ENCODE measurements at regions not wholly inside any gene's neighbourhood (a gene's known extent, or its start where the extent isn't known, plus 50 kb on each side); places are given as distances from the start of the nearest gene placed in this dataset.

GRCh38 chr18:40066368-40066767 lies 1888.7 kb upstream of the PIK3C3 start:
- Histone ChIP-seq H3K4me3 (ENCODE audit: low read length) (no peak overlapping the region), H3K9me3 (ENCODE audit: control insufficient read depth, low read length) (no peaks in the 10 kb centered on the region), H3K27me3 (replicated peaks; ENCODE audit: control insufficient read depth, insufficient read depth, low read length) (no peaks in the 10 kb centered on the region), H3K36me3 (ENCODE audit: control insufficient read depth, insufficient read depth, low read length, severe bottlenecking) (no peaks in the 10 kb centered on the region), H3K4me1 (ENCODE audit: control insufficient read depth, insufficient read depth, low read length) (no peaks in the 10 kb centered on the region), H3K9ac (ENCODE audit: low read length) (no peak overlapping the region)
- no peak for DNase-seq (ENCODE audit: low read depth)

DNA sequence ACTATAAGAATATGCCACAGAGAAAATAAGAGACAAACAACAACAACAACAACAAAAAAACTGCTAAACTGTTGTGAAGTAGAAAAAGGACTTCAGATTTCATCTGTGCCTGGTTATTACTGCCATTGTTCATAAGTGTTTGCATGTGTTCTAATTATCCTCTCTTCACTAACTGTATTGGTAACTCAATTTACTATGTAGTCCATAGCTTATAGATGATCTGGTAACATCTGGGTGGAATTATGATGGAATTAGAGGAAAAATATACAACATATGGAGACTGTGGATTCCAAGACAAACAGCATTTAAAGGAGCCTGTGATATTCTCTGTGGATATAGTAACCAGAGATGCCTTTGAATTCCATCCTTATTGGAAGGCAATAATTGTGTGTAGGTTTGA lies 1891.5 kb upstream of the PIK3C3 start:
- Histone ChIP-seq H3K9ac (ENCODE audit: low read length) (no peak overlapping the region), H3K4me3 (ENCODE audit: low read length) (no peak overlapping the region), H3K9me3 (ENCODE audit: control insufficient read depth, low read length) (no peaks in the 10 kb centered on the region), H3K36me3 (ENCODE audit: control insufficient read depth, insufficient read depth, low read length, severe bottlenecking) (no peaks in the 10 kb centered on the region), H3K27me3 (replicated peaks; ENCODE audit: control insufficient read depth, insufficient read depth, low read length) (peaks cover 4% of the 10 kb centered on the region), H3K4me1 (ENCODE audit: control insufficient read depth, insufficient read depth, low read length) (no peaks in the 10 kb centered on the region)
- DNase-seq (ENCODE audit: low read depth), result no peak

DNA sequence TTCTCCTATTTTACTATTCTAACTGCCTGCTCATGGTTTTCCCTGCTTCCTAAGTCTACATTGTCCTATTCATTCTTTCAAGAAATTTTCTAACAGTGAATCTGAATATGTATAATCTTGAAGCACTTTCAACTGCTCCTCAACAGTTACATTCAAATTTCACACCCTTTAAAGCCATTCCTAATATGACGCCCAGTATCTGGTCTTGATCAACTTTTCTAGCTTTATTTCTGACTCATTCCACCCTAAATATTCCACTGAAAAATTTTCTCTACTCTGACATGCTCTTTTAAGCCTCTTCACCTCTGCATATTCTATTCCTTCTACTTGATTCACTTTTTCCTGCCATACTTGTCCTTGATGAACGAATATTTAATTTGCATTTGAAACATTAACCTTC lies 1893.9 kb upstream of the PIK3C3 start:
- Histone ChIP-seq H3K4me3 (ENCODE audit: low read length) (no peak overlapping the region), H3K27me3 (replicated peaks; ENCODE audit: control insufficient read depth, insufficient read depth, low read length) (peaks cover 4% of the 10 kb centered on the region), H3K4me1 (ENCODE audit: control insufficient read depth, insufficient read depth, low read length) (peaks cover 4% of the 10 kb centered on the region), H3K9ac (ENCODE audit: low read length) (no peak overlapping the region), H3K9me3 (ENCODE audit: control insufficient read depth, low read length) (no peaks in the 10 kb centered on the region), H3K36me3 (ENCODE audit: control insufficient read depth, insufficient read depth, low read length, severe bottlenecking) (no peaks in the 10 kb centered on the region)
- DNase-seq (ENCODE audit: low read depth), result no peak

GRCh38 chr18:40060562-40060961 lies 1894.5 kb upstream of the PIK3C3 start:
- Histone ChIP-seq H3K36me3 (ENCODE audit: control insufficient read depth, insufficient read depth, low read length, severe bottlenecking) (no peaks in the 10 kb centered on the region), H3K9me3 (ENCODE audit: control insufficient read depth, low read length) (no peaks in the 10 kb centered on the region), H3K4me3 (ENCODE audit: low read length) (no peak overlapping the region), H3K4me1 (ENCODE audit: control insufficient read depth, insufficient read depth, low read length) (peaks cover 4% of the 10 kb centered on the region), H3K27me3 (replicated peaks; ENCODE audit: control insufficient read depth, insufficient read depth, low read length) (peaks cover 4% of the 10 kb centered on the region), H3K9ac (ENCODE audit: low read length) (no peak overlapping the region)
- DNase-seq (ENCODE audit: low read depth), result no peak

DNA sequence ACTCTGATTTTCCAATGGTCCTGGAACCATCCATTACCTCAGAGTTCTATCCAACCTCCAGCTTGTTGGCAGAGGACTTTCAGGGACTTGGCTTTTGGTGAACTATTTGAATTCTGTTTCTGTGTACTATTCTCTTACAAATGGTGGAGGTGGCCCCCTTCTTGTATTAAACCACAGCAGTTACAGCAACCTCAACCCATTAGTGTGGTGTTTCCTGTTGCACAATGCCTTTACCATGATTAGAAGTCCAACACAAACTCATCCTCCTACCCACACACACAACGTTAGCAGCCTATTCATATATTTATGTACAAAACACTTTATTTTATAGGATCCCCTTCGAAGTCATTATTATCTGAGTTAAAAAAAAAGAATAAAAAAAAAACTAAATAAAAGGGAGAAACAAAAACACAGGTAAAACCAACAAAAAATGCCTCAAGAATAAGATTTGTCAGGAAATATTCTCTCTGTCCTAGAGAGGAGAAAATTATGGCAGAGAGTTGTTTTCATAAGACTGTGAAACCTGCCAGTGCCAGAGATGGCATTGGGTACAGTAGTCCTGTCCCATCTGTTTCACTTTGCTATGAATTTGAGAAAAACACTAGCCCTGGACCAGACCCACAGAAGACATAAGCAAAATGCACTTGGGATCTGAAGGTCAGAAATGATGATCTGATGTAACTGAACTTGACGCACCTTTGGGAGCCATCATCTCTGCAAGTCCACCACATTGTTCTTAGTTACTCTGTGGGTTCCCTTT lies 1896.0 kb upstream of the PIK3C3 start:
- peaks cover 4% of the 10 kb centered on the region for H3K27me3 ChIP-seq (replicated peaks; ENCODE audit: control insufficient read depth, insufficient read depth, low read length)
- H3K4me1 ChIP-seq (ENCODE audit: control insufficient read depth, insufficient read depth, low read length), result peaks cover 4% of the 10 kb centered on the region
- H3K9me3 ChIP-seq (ENCODE audit: control insufficient read depth, low read length), result no peaks in the 10 kb centered on the region
- no peak for DNase-seq (ENCODE audit: low read depth)
- H3K4me3 ChIP-seq (ENCODE audit: low read length), result no peak overlapping the region
- no peak overlapping the region for H3K9ac ChIP-seq (ENCODE audit: low read length)
- no peaks in the 10 kb centered on the region for H3K36me3 ChIP-seq (ENCODE audit: control insufficient read depth, insufficient read depth, low read length, severe bottlenecking)

DNA sequence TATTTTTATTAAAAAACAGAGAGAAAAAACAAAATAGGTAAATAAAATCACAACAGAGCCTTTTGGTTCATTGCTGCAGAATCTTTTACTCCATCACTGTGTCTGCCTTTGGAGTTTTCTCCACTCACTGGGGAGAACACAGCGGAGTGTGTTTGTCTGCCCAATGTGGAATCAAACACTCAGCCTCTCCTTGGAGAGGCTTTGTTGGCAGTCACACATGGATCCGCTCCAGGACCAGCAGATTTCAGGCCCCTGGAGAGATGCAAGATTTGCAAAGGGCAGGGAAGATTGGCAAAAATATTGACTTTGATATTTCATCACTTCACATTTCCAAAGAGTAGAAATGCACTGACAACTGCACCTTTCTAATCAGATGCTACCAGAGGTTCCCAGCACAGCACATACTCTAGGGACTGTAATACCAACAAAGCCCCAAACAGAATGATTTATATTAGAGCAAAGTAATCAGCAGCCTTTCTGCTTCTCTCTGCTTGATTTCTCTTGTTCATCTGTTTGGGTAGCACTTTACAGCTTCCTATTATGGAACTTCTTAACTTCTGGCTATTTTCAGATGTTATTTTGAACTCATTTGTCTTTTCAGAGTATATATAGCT lies 1898.8 kb upstream of the PIK3C3 start:
- Histone ChIP-seq H3K4me3 (ENCODE audit: low read length) (no peak overlapping the region), H3K27me3 (replicated peaks; ENCODE audit: control insufficient read depth, insufficient read depth, low read length) (peaks cover 4% of the 10 kb centered on the region), H3K36me3 (ENCODE audit: control insufficient read depth, insufficient read depth, low read length, severe bottlenecking) (no peaks in the 10 kb centered on the region), H3K4me1 (ENCODE audit: control insufficient read depth, insufficient read depth, low read length) (peaks cover 4% of the 10 kb centered on the region), H3K9me3 (ENCODE audit: control insufficient read depth, low read length) (no peaks in the 10 kb centered on the region), H3K9ac (ENCODE audit: low read length) (no peak overlapping the region)
- DNase-seq (ENCODE audit: low read depth), result no peak

DNA sequence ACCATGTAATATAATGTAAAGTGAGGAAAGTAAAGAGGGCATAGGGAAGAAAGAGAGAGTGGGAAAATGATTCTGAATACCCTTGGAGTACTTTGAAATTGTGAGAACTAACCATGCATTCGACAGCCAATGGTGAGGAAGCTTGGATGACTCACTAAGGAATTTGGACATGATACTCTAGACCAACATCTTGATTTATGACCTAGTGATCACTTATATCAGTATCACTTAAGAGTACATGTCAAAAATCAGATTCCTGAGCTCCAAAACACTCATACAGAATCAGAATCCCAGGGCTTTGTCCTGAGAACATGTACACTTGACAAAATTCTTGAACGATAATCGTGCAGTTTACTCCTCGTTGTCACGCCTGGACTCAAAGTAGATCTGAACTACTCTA lies 1899.8 kb upstream of the PIK3C3 start:
- Histone ChIP-seq H3K9me3 (ENCODE audit: control insufficient read depth, low read length) (no peaks in the 10 kb centered on the region), H3K4me1 (ENCODE audit: control insufficient read depth, insufficient read depth, low read length) (peaks cover 4% of the 10 kb centered on the region), H3K9ac (ENCODE audit: low read length) (no peak overlapping the region), H3K4me3 (ENCODE audit: low read length) (no peak overlapping the region), H3K27me3 (replicated peaks; ENCODE audit: control insufficient read depth, insufficient read depth, low read length) (peaks cover 3% of the 10 kb centered on the region), H3K36me3 (ENCODE audit: control insufficient read depth, insufficient read depth, low read length, severe bottlenecking) (no peaks in the 10 kb centered on the region)
- no peak for DNase-seq (ENCODE audit: low read depth)

DNA sequence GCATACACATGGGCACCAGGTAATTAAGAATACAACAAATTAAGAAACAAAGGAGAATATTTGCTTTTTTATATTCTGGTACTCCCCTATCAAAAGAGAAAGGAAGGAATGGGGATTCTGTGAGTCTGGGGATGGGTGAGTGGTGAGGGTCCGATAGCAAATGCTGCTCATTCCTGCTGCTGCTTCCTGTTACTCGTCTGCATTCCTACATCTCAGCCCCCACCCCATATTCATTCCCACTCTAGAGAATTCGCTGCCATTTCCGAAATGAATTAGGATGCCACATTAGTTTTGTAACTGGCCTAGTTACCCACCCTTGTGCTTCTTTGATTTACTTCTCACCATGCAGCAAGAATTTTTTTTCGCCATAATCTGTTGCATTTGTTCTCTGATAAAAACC lies 1905.3 kb upstream of the PIK3C3 start:
- no peak overlapping the region for H3K9ac ChIP-seq (ENCODE audit: low read length)
- no peak for DNase-seq (ENCODE audit: low read depth)
- no peaks in the 10 kb centered on the region for H3K27me3 ChIP-seq (replicated peaks; ENCODE audit: control insufficient read depth, insufficient read depth, low read length)
- no peaks in the 10 kb centered on the region for H3K9me3 ChIP-seq (ENCODE audit: control insufficient read depth, low read length)
- no peaks in the 10 kb centered on the region for H3K36me3 ChIP-seq (ENCODE audit: control insufficient read depth, insufficient read depth, low read length, severe bottlenecking)
- no peak overlapping the region for H3K4me3 ChIP-seq (ENCODE audit: low read length)
- H3K4me1 ChIP-seq (ENCODE audit: control insufficient read depth, insufficient read depth, low read length), result no peaks in the 10 kb centered on the region

- Histone ChIP-seq H3K4me1 (ENCODE audit: control insufficient read depth, insufficient read depth, low read length) (no peaks in the 10 kb centered on the region), H3K9ac (ENCODE audit: low read length) (no peak overlapping the region), H3K36me3 (ENCODE audit: control insufficient read depth, insufficient read depth, low read length, severe bottlenecking) (no peaks in the 10 kb centered on the region), H3K4me3 (ENCODE audit: low read length) (no peak overlapping the region), H3K9me3 (ENCODE audit: control insufficient read depth, low read length) (no peaks in the 10 kb centered on the region), H3K27me3 (replicated peaks; ENCODE audit: control insufficient read depth, insufficient read depth, low read length) (no peaks in the 10 kb centered on the region)
- DNase-seq (ENCODE audit: low read depth), result no peak
These were observed 1906.0 kb upstream of the PIK3C3 start for GRCh38 chr18:40048886-40049650.

- Histone ChIP-seq H3K36me3 (ENCODE audit: control insufficient read depth, insufficient read depth, low read length, severe bottlenecking) (no peaks in the 10 kb centered on the region), H3K4me1 (ENCODE audit: control insufficient read depth, insufficient read depth, low read length) (no peaks in the 10 kb centered on the region), H3K9me3 (ENCODE audit: control insufficient read depth, low read length) (no peaks in the 10 kb centered on the region), H3K27me3 (replicated peaks; ENCODE audit: control insufficient read depth, insufficient read depth, low read length) (no peaks in the 10 kb centered on the region), H3K9ac (ENCODE audit: low read length) (no peak overlapping the region), H3K4me3 (ENCODE audit: low read length) (no peak overlapping the region)
- no peak for DNase-seq (ENCODE audit: low read depth)
These were observed 1906.8 kb upstream of the PIK3C3 start for GRCh38 chr18:40048253-40048652.

- H3K36me3 ChIP-seq (ENCODE audit: control insufficient read depth, insufficient read depth, low read length, severe bottlenecking), result no peaks in the 10 kb centered on the region
- H3K4me1 ChIP-seq (ENCODE audit: control insufficient read depth, insufficient read depth, low read length), result no peaks in the 10 kb centered on the region
- H3K27me3 ChIP-seq (replicated peaks; ENCODE audit: control insufficient read depth, insufficient read depth, low read length), result no peaks in the 10 kb centered on the region
- H3K4me3 ChIP-seq (ENCODE audit: low read length), result no peak overlapping the region
- DNase-seq (ENCODE audit: low read depth), result no peak
- no peaks in the 10 kb centered on the region for H3K9me3 ChIP-seq (ENCODE audit: control insufficient read depth, low read length)
- no peak overlapping the region for H3K9ac ChIP-seq (ENCODE audit: low read length)
These were observed 1908.4 kb upstream of the PIK3C3 start for GRCh38 chr18:40046596-40046995.
